Peyer's patch (tissue), 4 donors: ENCODE measurements at regions not wholly inside any gene's neighbourhood (a gene's known extent, or its start where the extent isn't known, plus 50 kb on each side); places are given as distances from the start of the nearest gene placed in this dataset.
"Not testable (repeated sequence)": the region's sequence is repeated elsewhere in the genome, so short reads cannot be mapped to it uniquely, and the experiment has no call there.

Experiments
- CTCF ChIP-seq, 6 experiments: fragments of 450-650 bp in 4 of 6; fragments of 200-600 bp in 2 of 6; sonication (generic) in 1 of 6; IDR thresholded peaks; one replicate each; pipeline ENCODE4 v1.5.1; 2017 to 2019; ENCODE audit warnings: antibody characterized with exemption in 6 of 6, mild to moderate bottlenecking in 3 of 6, moderate library complexity in 1 of 6
- POLR2A ChIP-seq, 2 donors: fragments of 450-650 bp; IDR thresholded peaks; one replicate each; pipeline ENCODE4 v1.5.1; 2017; ENCODE audit warnings: antibody characterized with exemption in 2 of 2, mild to moderate bottlenecking in 2 of 2, moderate library complexity in 2 of 2

DNA sequence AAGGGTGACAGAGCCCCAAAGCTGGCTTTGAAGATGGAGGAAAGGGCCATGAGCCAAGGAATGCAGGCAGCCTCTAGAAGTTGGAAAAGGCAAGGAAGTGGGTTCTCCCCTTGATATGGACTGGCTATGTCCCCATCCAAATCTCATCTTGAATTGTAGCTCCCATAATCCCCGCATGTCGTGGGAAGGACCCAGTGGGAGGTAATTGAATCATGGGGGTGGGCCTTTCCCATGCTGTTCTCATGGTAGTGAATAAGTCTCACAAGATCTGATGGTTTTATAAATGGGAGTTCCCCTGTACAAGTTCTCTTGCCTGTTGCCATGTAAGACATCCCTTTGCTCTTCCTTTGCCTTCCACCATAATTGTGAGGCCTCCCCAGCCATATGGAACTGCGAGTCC, 65.0 kb upstream of the NANOS1 start:
- TF ChIP-seq POLR2A, CTCF (IDR thresholded peaks at IDR 0.05): not testable (repeated sequence)
